Urothelium cell line (cell line): ENCODE measurements at regions not wholly inside any gene's neighbourhood (a gene's known extent, or its start where the extent isn't known, plus 50 kb on each side); places are given as distances from the start of the nearest gene placed in this dataset.
A peak's percentile ranks its signal among the peaks of the same experiment; 100 is the strongest.

Experiments
- DNase-seq: peaks from one replicate; pipeline ENCODE4 v3.0.0; 2011; ENCODE audit warnings: low spot score, mixed read lengths
- FAIRE-seq: peaks from 2 replicates; lab custom pipeline; 2011; peaks lifted over from hg19 to GRCh38; lab: Jason Lieb, UNC

- FAIRE-seq (no peak), DNase-seq (no peak)
Observed at GRCh38 chr14:85420707-85421106, 109.2 kb upstream of the FLRT2 start.

GRCh38 chr14:85421186-85421877, 108.6 kb upstream of the FLRT2 start:
- FAIRE-seq, result no peak
- peak; percentile 39 for DNase-seq

- DNase-seq (no peak), FAIRE-seq (no peak)
Observed at GRCh38 chr14:85423889-85424288, 106.1 kb upstream of the FLRT2 start.

DNA sequence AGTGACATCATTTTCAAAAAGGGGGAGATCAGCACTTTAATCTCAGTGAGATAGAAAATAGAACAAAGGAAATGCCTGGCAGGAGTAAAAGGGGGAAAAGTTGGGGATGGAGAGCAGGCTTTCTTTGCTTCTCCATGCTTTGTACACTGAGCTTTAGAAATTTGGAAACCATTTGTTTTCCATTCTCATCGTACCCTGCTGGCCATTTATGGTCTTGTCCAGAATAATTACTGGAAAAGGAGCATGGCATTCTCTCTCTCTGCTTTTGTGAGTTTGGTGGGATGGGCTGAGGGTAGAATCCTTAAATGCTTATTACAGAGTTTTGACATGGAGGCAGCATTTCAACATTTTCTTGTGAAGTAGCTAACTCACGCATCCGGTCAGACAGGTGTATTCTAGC, 104.4 kb upstream of the FLRT2 start:
- DNase-seq, result no peak
- FAIRE-seq, result peak; percentile 30

DNA sequence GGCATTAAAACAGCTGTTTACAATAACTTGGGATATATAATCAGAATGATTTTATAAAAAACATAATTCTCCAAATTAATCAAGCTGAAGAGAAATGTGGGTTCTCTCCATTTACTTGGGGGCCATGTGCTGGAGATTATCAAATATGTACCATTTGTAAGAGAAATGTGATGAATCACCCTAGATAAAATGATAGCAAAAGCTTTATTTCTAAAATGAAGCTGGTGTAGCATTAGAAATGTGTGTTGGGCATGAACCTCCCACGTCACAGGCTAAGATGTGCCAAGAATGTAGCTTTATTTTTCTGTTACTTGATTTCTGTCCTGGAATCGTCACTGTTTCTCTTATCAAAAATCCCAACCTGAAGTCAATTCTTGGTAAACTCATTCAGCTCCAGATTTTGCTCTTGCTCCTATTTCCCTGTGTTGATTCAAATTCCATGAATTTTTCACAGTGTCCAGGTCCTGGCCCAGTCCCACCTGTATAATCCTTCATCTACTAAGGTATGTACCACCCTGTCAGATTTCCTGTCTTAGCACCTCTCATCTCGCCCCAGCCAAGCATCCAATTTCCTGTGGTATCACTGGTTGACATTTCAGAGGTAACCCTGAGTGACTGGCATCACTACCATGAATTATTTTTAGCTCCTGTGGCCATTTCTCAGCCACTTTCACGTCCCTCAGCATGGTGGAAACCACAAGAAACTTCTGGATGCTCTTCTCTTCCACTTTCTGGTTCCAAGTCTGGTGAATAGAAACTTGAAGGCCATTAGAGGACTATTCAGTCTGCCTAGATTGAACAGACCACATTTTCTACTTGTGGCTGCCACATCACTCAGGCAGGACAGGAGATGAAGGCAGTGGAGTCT, 103.6 kb upstream of the FLRT2 start:
- FAIRE-seq (no peak), DNase-seq (no peak)

DNA sequence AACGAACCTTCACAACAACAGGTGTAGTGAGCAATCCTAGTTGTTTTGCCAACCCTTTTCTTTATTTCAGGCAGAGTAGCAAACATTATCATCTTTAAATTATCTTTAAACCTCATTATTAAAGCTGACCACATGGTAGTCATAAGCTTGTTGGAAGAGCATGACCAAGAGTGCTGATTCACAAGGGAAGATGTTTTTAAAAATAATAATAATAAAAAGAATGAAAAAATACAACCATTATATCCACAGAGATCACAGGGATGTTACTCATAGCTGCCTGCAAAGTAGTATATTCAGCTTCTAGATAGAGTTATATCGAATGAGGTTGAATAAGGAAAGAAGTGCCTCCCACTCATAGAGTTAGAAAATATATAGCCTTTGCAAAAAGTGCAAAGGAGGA, 101.0 kb upstream of the FLRT2 start:
- FAIRE-seq (no peak), DNase-seq (no peak)

DNA sequence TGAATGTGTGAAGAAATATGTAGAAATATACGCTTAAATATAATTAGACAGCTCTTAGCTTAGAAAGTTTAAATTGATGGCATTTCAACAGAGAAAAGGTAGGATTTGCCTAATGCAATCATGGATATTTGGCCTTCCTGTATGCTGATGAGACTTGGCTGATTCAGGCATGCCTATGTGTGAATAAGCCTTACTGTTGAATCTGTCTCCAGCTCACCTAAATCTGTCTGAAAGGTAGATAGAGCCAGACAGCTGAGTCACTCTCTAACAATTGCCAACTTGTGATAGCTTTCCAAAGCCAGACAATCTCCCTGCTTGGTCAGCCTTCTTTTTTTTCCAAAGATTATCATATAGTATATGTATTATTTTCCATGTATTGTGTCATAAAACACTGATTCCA, 92.8 kb upstream of the FLRT2 start:
- DNase-seq (peak; percentile 80), FAIRE-seq (peak; percentile 91)

DNA sequence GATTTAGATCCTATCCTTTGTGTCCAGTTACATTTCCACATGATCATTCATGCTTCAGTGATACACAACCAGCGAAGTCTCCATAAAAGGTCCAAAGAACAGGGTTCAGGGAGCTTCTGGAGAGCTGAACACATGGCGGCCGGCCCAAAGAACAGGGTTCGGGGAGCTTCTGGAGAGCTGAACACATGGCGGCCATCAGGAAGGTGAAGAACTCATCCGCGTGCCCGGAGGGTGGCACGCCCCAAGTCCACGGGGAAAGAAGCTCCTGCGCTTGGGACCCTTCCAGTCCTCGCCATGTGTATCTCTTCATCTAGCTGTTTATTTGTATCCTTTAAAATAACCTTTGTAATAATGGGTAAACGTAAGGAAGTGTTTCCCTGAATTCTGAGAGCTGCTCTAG, 91.9 kb upstream of the FLRT2 start:
- no peak for FAIRE-seq
- no peak for DNase-seq

GRCh38 chr14:85438481-85438942, 91.4 kb upstream of the FLRT2 start:
- FAIRE-seq (no peak), DNase-seq (no peak)

DNA sequence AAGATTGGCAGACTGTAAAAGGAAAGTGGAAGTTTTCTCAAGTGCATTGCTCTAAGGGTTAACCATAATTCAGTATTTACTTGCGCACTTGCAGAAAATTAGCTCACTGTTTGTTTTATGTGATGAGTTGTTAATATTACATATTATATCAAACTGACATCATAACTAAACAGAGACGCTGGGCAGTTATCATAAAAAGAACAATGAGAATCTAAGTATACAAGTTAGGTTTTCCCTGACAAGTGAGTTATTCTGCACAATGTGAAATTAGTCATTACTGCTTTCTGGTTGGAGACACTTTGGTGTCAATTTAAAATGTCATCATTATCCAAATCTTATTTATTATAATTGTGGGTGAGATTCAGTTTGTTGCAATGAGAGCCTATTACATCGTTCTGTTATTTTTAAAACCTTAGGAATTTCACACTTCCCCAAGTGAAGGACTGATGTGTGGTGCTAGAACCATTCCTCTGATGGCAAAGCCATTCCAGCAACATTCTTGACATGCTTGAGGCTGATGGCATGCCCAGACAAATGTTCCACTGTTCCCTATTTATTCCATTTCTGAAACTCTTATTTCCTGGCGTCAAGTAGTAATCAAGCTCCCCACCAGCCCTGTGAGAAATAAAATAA, 90.1 kb upstream of the FLRT2 start:
- FAIRE-seq (peak; percentile 40), DNase-seq (peak; percentile 56)

- FAIRE-seq, result no peak
- DNase-seq, result no peak
Observed at GRCh38 chr14:85441909-85442643, 87.9 kb upstream of the FLRT2 start.

- FAIRE-seq (no peak), DNase-seq (no peak)
Observed at GRCh38 chr14:85442996-85443395, 86.9 kb upstream of the FLRT2 start.

- FAIRE-seq, result peak; percentile 63
- DNase-seq, result peak; percentile 61
Observed at GRCh38 chr14:85444635-85445034, 85.3 kb upstream of the FLRT2 start.

DNA sequence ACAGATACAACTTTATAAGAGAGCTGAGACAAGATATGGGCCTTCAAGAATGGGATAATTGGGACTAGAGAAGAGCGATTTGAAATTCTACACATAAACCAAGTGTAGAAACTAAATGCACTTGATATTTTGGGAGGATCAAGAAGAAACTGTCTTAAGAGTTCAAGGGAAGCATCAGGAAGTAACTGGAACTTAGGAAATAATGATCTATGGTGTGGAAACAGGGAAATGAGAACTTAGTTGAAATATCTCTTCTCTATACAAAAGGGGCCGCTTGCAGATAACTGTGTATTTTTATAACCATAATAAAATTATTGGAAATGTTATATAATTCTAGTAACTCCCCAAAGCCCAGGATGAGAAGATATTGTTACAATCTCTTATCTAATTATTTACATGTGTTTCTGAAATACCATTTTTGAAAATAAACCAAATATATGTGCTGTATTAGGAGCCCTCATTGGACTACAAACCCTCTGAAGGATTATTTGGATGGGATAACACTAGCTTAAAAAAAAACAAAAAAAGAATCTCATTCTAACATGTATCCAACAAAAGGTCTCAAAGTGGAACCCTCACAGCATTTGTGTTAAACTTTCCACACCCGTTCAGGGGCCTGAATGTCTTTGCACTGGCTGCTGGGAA, 84.7 kb upstream of the FLRT2 start:
- DNase-seq (no peak), FAIRE-seq (no peak)

- DNase-seq, result no peak
- no peak for FAIRE-seq
Observed at GRCh38 chr14:85447883-85448282, 82.1 kb upstream of the FLRT2 start.

DNA sequence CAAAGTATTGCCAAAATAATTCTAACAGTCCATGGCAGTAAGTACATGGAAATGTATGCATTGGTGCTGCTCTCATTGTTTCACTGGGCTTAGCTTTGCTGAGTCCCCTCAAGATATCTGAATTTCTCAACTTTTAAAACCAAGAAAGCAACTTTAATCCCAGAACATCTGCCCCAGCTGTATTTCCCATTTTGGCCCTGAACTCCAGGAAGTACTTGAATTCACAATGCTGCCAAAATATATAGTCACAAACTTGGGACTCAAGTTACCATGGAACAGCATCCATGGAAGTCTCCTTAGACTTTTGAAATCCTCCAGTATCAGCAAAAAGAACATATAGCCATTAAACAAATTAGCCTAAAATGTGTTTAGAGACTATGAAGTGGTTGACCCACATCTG, 78.5 kb upstream of the FLRT2 start:
- FAIRE-seq (no peak), DNase-seq (no peak)

GRCh38 chr14:85453401-85454225, 76.3 kb upstream of the FLRT2 start:
- FAIRE-seq, result no peak
- DNase-seq, result no peak

DNA sequence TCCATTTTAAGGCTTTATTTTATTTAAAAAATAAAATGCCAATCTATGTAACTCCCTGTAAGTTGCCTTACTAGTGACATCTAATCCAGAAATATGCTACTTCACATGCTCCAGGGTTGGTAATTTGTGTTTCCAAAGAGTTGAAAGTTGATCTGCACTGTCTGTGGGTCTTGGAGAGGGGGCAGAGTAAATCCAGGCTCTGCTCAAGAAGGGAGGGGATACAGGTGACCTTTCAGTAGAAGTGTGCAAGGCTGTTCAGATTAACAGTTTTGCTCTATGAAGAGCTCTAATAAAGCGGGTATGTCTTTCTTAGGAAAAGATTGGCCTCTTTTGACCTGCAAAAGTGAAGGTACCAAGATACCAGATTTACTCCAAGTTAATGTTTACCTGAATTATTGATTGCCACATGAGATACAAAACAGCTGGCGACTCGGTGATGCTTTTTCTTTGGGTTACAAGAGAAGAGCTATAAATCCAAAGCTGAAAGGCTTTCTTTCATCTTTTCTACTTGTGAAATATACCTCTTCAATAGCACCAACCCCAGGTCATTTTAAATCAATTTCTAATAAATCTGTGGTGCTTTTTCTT, 75.6 kb upstream of the FLRT2 start:
- DNase-seq (no peak), FAIRE-seq (no peak)

- FAIRE-seq (no peak), DNase-seq (no peak)
Observed at GRCh38 chr14:85459361-85460000, 70.5 kb upstream of the FLRT2 start.
